ENCODE measurements at regions not wholly inside any gene's neighbourhood (a gene's known extent, or its start where the extent isn't known, plus 50 kb on each side); places are given as distances from the start of the nearest gene placed in this dataset.

DNA sequence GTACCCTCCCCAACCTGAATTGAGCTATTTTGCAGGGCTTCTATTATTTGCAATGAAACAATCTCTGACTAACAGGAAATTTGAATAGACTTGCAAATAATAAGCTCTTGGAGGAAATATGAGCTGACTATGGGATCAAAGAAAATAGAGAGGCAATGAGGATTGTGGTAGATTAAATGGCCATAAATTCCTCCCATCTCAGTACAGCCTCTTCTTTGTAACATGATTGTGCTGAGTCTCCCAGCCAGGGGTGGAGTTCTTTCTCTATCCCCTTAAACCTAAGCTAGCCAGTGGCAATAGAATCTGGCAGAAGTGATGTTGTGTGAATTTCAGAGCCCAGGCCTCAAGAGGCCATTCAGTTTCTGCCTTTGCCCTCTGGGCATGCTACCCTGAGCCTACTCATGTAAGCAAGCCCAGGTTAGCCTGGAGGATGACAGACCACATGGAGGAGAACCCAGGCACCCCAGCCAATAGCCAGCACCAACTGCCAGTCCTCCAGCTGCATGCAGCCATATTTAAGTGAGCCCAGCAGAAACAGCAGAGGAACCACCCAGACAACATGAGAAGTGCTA lies 86.8 kb upstream of the TP53I11 start:
- peak in 1 of 2 donors; percentile 47 for DNase-seq (ENCODE audit: low spot score in 2 of 2)
- Histone ChIP-seq H3K27ac (no peak overlapping the region), H3K36me3 (no peaks in the 10 kb centered on the region), H3K4me3 (no peak overlapping the region), H3K4me1 (no peaks in the 10 kb centered on the region), H3K9me3 (peaks cover 0 to 10% of the 10 kb centered on the region in 2 donors), H3K27me3 (no peaks in the 10 kb centered on the region)
- intact Hi-C loops (cut with DNase I), result no loop called here
- TF ChIP-seq, protein P1, sequence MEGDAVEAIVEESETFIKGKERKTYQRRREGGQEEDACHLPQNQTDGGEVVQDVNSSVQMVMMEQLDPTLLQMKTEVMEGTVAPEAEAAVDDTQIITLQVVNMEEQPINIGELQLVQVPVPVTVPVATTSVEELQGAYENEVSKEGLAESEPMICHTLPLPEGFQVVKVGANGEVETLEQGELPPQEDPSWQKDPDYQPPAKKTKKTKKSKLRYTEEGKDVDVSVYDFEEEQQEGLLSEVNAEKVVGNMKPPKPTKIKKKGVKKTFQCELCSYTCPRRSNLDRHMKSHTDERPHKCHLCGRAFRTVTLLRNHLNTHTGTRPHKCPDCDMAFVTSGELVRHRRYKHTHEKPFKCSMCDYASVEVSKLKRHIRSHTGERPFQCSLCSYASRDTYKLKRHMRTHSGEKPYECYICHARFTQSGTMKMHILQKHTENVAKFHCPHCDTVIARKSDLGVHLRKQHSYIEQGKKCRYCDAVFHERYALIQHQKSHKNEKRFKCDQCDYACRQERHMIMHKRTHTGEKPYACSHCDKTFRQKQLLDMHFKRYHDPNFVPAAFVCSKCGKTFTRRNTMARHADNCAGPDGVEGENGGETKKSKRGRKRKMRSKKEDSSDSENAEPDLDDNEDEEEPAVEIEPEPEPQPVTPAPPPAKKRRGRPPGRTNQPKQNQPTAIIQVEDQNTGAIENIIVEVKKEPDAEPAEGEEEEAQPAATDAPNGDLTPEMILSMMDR (IDR thresholded peaks at IDR 0.05), result no peak

DNA sequence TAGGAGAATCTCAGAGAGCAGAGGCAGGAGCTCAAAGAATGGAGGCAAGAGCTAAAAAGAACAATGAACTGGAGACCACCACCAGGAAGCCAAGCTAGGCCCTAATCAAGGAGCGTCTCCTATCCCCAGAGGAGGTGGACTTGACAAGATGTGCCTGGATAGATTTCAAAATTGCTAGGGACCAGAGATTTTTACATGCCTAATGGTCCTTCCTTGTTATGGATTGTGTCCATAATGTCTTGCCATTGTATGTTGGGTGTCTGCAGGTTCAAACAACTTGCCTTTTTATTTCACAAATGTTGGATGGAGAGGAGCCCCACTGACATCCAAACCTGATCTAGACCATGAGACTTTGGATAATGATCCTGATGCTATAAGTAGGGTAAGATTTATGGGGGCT lies 88.2 kb upstream of the TP53I11 start:
- Histone ChIP-seq H3K36me3 (no peaks in the 10 kb centered on the region), H3K4me1 (peaks cover 0 to 2% of the 10 kb centered on the region in 2 donors), H3K9me3 (peaks cover 0 to 10% of the 10 kb centered on the region in 2 donors), H3K4me3 (no peak overlapping the region), H3K27ac (no peak overlapping the region), H3K27me3 (no peaks in the 10 kb centered on the region)
- intact Hi-C loops (cut with DNase I), result no loop called here
- no peak for DNase-seq (ENCODE audit: low spot score in 2 of 2)
- TF ChIP-seq, protein P1 (IDR thresholded peaks at IDR 0.05), result no peak

DNA sequence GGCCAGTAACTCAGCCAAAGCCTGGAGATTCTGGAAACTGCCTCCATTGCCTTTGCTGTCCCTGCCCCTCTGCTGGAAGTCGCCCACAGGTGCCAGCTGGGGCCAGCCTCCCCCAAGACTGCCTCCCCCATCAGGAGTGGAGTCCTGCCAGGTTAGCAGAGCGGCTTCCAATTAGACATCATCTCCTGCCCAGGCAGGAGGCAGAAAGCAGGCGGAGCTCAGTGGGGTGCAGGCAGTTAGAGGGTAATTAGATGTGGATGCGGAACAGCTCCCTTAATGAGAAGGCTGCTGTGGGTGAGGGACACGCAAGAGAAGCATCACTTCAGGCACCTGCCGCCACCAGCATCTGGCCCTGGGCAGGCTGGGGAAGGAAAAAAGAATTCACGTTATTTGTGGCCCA lies 90.9 kb upstream of the TP53I11 start:
- H3K9me3 ChIP-seq, result peaks cover 0 to 10% of the 10 kb centered on the region in 2 donors
- intact Hi-C loops (cut with DNase I), result no loop called here
- H3K4me1 ChIP-seq, result peaks cover 0 to 2% of the 10 kb centered on the region in 2 donors
- H3K27me3 ChIP-seq, result no peaks in the 10 kb centered on the region
- TF ChIP-seq, protein P1 (IDR thresholded peaks at IDR 0.05), result no peak
- no peak overlapping the region for H3K4me3 ChIP-seq
- no peaks in the 10 kb centered on the region for H3K36me3 ChIP-seq
- H3K27ac ChIP-seq, result no peak overlapping the region
- DNase-seq (ENCODE audit: low spot score in 2 of 2), result no peak

DNA sequence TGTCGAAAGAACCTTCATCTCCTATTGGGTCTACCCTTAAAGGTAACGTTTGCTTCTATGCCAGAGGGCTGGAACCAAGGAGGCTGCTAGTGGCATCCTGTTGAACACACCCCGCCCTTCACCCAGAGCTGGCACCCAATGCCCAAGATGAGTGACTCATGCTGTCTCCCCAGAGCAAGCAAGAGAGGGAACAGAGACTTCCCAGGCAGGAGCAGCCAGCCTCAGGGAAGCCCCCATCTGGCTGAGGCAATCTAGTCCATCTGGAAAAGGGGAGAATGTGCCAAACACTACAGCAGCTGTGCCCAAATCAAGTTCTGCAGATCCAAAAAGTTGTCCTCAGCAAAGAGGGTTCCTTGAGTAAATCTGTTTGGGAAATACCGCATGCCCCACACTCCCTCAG lies 91.9 kb upstream of the TP53I11 start:
- intact Hi-C loops (cut with DNase I), result no loop called here
- peak; percentile 25 to 72 for DNase-seq (ENCODE audit: low spot score in 2 of 2)
- no peak overlapping the region for H3K27ac ChIP-seq
- TF ChIP-seq, protein P1 (IDR thresholded peaks at IDR 0.05), result no peak
- no peaks in the 10 kb centered on the region for H3K27me3 ChIP-seq
- H3K4me3 ChIP-seq, result no peak overlapping the region
- H3K36me3 ChIP-seq, result no peaks in the 10 kb centered on the region
- H3K9me3 ChIP-seq, result peaks cover 0 to 10% of the 10 kb centered on the region in 2 donors
- H3K4me1 ChIP-seq, result peaks cover 0 to 2% of the 10 kb centered on the region in 2 donors

DNA sequence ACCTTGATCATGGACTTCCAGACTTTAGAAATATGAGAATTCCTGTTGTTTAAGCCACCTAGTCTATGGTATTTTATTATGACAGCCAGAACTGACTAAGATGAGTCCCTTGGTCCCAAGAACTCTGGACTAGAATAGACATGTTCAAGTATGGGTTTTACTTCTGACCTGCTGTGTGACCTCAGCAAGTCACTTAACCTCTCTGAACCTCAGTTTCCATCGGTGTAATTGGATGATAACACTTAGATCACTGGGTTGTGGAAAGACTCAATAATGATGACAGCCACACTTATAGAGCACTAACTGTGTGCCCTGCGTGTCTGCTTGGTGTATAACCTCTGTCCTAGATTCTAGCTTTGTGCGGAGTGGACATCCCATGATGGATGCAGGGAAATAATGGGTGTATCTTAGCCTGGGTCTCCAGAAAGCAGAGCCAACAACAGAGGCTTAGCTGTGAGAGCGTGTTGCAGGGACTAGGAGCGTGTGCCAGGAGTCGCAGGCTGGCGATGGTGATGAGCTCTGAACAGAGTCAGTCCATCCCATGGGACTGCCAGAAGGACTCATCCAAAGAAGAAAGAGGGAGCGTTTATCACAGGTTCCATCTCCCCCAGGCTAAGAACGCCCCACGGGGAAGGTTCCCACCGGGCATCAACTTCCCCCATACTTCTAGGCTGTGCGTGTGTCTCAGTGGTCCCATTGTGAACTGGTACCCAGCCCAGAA lies 93.2 kb upstream of the TP53I11 start:
- Histone ChIP-seq H3K36me3 (no peaks in the 10 kb centered on the region), H3K27me3 (no peaks in the 10 kb centered on the region), H3K9me3 (peaks cover 0 to 5% of the 10 kb centered on the region in 2 donors), H3K4me1 (peaks cover 0 to 2% of the 10 kb centered on the region in 2 donors), H3K27ac (no peak overlapping the region), H3K4me3 (no peak overlapping the region)
- TF ChIP-seq, protein P1 (IDR thresholded peaks at IDR 0.05), result no peak
- DNase-seq (ENCODE audit: low spot score in 2 of 2), result no peak
- intact Hi-C loops (cut with DNase I), result no loop called here

All from ascending aorta (tissue), 2 donors.